ENCODE measurements at regions not wholly inside any gene's neighbourhood (a gene's known extent, or its start where the extent isn't known, plus 50 kb on each side); places are given as distances from the start of the nearest gene placed in this dataset.

DNA sequence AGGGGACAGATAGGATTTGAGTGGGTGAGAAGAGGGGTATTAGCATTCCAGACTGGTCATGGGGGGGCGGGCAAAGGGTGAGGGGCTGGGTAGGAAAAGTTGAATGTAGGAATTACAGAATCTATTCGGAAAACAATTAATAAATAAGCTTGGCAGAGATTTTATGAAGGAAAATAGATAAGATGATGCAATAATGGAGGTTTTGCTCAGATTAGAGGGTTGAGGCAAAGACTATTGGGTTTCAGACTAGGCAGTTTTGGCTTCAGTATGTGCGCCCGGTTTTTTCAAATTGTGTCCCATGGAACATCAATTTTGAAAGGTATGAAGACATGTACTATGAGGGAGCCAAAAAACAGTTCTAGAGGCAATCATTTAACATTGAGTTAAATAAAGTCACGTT lies 410.6 kb downstream of the SPRY1 start:
- TF ChIP-seq, protein P1, sequence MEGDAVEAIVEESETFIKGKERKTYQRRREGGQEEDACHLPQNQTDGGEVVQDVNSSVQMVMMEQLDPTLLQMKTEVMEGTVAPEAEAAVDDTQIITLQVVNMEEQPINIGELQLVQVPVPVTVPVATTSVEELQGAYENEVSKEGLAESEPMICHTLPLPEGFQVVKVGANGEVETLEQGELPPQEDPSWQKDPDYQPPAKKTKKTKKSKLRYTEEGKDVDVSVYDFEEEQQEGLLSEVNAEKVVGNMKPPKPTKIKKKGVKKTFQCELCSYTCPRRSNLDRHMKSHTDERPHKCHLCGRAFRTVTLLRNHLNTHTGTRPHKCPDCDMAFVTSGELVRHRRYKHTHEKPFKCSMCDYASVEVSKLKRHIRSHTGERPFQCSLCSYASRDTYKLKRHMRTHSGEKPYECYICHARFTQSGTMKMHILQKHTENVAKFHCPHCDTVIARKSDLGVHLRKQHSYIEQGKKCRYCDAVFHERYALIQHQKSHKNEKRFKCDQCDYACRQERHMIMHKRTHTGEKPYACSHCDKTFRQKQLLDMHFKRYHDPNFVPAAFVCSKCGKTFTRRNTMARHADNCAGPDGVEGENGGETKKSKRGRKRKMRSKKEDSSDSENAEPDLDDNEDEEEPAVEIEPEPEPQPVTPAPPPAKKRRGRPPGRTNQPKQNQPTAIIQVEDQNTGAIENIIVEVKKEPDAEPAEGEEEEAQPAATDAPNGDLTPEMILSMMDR (IDR thresholded peaks at IDR 0.05 in 8 of 11, conservative IDR thresholded peaks at IDR 0.05 in 3 of 11): no peak
- TF ChIP-seq POLR2AphosphoS5 (IDR thresholded peaks at IDR 0.05): no peak
